Neural cell (in vitro differentiated cells): ENCODE measurements at regions not wholly inside any gene's neighbourhood (a gene's known extent, or its start where the extent isn't known, plus 50 kb on each side); places are given as distances from the start of the nearest gene placed in this dataset.

Experiments used
- H2AFZ ChIP-seq: fragments of 200-600, 300-800 bp; sonication (generic), shearing (Covaris generic); 2 replicates; pipeline ENCODE4 v1.6.0; 2014; ENCODE audit warnings: low read depth, mild to moderate bottlenecking, antibody characterized with exemption, low read length, moderate library complexity
- H3F3A ChIP-seq: fragments of 200-600 bp; shearing (Covaris generic); 2 replicates; pipeline ENCODE4 v1.6.1; 2016; ENCODE audit warnings: mild to moderate bottlenecking, moderate library complexity, mixed read lengths, antibody characterized with exemption, low read length; ENCODE audit not compliant: insufficient read depth, poor library complexity, severe bottlenecking
- H3K27ac ChIP-seq: fragments of 200-600, 300-800 bp; sonication (generic), shearing (Covaris generic); 2 replicates; pipeline ENCODE4 v1.5.1; 2014; ENCODE audit warnings: mild to moderate bottlenecking, low read length, moderate library complexity
- H3K27me3 ChIP-seq: fragments of 300-800, 200-600 bp; sonication (generic), shearing (Covaris generic); 2 replicates; pipeline ENCODE4 v1.6.0; 2014; ENCODE audit warnings: mild to moderate bottlenecking, low read depth, low read length, moderate library complexity; ENCODE audit not compliant: insufficient read depth
- H3K36me3 ChIP-seq: fragments of 300-800, 200-600 bp; sonication (generic), shearing (Covaris generic); 2 replicates; pipeline ENCODE4 v1.5.1; 2014; ENCODE audit warnings: mild to moderate bottlenecking, antibody characterized with exemption, low read length, moderate library complexity; ENCODE audit not compliant: insufficient read depth
- H3K4me2 ChIP-seq: fragments of 300-800, 200-600 bp; sonication (generic), shearing (Covaris generic); 2 replicates; pipeline ENCODE4 v1.6.0; 2014; ENCODE audit warnings: mild to moderate bottlenecking, low read length
- H3K4me3 ChIP-seq: fragments of 300-800, 200-600 bp; sonication (generic), shearing (Covaris generic); 2 replicates; pipeline ENCODE4 v1.5.1; 2014; ENCODE audit warnings: mild to moderate bottlenecking, low read length, moderate library complexity
- H3K79me2 ChIP-seq: fragments of 200-600 bp; shearing (Covaris generic); replicated peaks from 2 replicates; pipeline ENCODE4 v1.6.0; 2014; ENCODE audit warnings: mild to moderate bottlenecking, low read length, moderate library complexity; ENCODE audit not compliant: insufficient read depth
- H3K9ac ChIP-seq: fragments of 300-800, 200-600 bp; sonication (generic), shearing (Covaris generic); 2 replicates; pipeline ENCODE4 v1.6.1; 2016; ENCODE audit warnings: mild to moderate bottlenecking, low read length, mixed read lengths
- H3K9me2 ChIP-seq: fragments of 200-600 bp; shearing (Covaris generic); 2 replicates; pipeline ENCODE4 v1.6.1; 2016; ENCODE audit warnings: mild to moderate bottlenecking, low read length, mixed read lengths; ENCODE audit not compliant: insufficient read depth
- H3K9me3 ChIP-seq: fragments of 200-600, 300-800 bp; sonication (generic), shearing (Covaris generic); 2 replicates; pipeline ENCODE4 v1.6.1; 2016; ENCODE audit warnings: mild to moderate bottlenecking, mixed run types, low read length, moderate library complexity, mixed read lengths
- H4K20me1 ChIP-seq: fragments of 200-600 bp; shearing (Covaris generic); 2 replicates; pipeline ENCODE4 v1.6.1; 2016; ENCODE audit warnings: mild to moderate bottlenecking, mixed run types; ENCODE audit not compliant: insufficient read depth
- EP300 ChIP-seq: fragments of 450-650 bp; conservative IDR thresholded peaks from 2 replicates; pipeline ENCODE4 v1.6.1; 2014; ENCODE audit warnings: antibody characterized with exemption, mild to moderate bottlenecking, moderate library complexity; ENCODE audit not compliant: poor library complexity, severe bottlenecking
- EZH2 ChIP-seq: fragments of 200-600, 300-800 bp; shearing (Covaris generic), sonication (generic); IDR thresholded peaks from 2 replicates; pipeline ENCODE4 v1.6.1; 2014; ENCODE audit warnings: antibody characterized with exemption, low read length, borderline replicate concordance, mild to moderate bottlenecking; ENCODE audit not compliant: insufficient read depth, poor library complexity, severe bottlenecking
- MXI1 ChIP-seq: fragments of 450-650 bp; conservative IDR thresholded peaks from 2 replicates; pipeline ENCODE4 v1.6.1; 2014; ENCODE audit warnings: antibody characterized with exemption, mild to moderate bottlenecking; ENCODE audit not compliant: poor library complexity, severe bottlenecking
- POLR2AphosphoS5 ChIP-seq: IDR thresholded peaks from 2 replicates; pipeline ENCODE4 v1.6.1; 2012
- RAD21 ChIP-seq: fragments of 450-650 bp; conservative IDR thresholded peaks from 2 replicates; pipeline ENCODE4 v1.6.1; 2014; ENCODE audit warnings: antibody characterized with exemption, mild to moderate bottlenecking, moderate library complexity
- SMC3 ChIP-seq: fragments of 450-650 bp; conservative IDR thresholded peaks from 2 replicates; pipeline ENCODE4 v1.6.1; 2014; ENCODE audit warnings: antibody characterized with exemption, mild to moderate bottlenecking, moderate library complexity; ENCODE audit not compliant: poor library complexity
- TAF1 ChIP-seq: IDR thresholded peaks from 2 replicates; pipeline ENCODE4 v1.6.1; 2012; ENCODE audit warnings: low read depth
- TF ChIP-seq, protein P1 (sequence below): fragments of 450-650 bp; IDR thresholded peaks from 2 replicates; pipeline ENCODE4 v1.5.1; 2014; ENCODE audit warnings: antibody characterized with exemption, mild to moderate bottlenecking, moderate library complexity; ENCODE audit not compliant: poor library complexity, severe bottlenecking
- TF ChIP-seq, protein P2 (sequence below): IDR thresholded peaks from 2 replicates; pipeline ENCODE4 v1.6.1; 2012; ENCODE audit warnings: borderline replicate concordance

DNA sequence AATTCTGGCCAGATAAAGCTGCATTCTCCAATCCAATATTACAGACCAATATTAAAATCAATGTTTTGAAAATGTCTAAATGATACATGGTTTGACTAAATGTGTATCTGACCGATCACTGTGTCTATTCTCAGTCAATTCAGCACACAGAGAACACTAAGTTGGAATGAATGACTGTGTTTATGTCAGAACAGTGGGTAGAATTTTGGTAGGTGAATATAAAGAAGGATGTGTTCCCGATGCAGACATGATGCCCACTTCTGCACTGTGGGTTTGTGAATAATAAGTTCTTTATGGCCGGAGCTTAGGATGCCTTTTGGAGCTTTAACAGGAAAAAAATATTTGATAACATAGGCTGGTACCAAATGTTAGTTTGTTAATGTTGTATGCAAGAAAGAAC, 113.2 kb upstream of the GIMD1 start:
- Histone ChIP-seq H3K79me2 (no peaks in the 10 kb centered on the region), H2AFZ (no peak overlapping the region), H3K9ac (no peak overlapping the region), H3K27ac (no peak overlapping the region), H3K27me3 (no peaks in the 10 kb centered on the region), H3K9me3 (no peaks in the 10 kb centered on the region), H3K9me2 (no peaks in the 10 kb centered on the region), H4K20me1 (no peaks in the 10 kb centered on the region), H3K36me3 (no peaks in the 10 kb centered on the region), H3K4me2 (no peak overlapping the region), H3F3A (no peaks in the 10 kb centered on the region), H3K4me3 (no peak overlapping the region)
- TF ChIP-seq EZH2 (no peak), EP300 (no peak), SMC3 (no peak), MXI1 (no peak), TAF1 (no peak), POLR2AphosphoS5 (no peak), RAD21 (no peak)
- TF ChIP-seq, protein P1, sequence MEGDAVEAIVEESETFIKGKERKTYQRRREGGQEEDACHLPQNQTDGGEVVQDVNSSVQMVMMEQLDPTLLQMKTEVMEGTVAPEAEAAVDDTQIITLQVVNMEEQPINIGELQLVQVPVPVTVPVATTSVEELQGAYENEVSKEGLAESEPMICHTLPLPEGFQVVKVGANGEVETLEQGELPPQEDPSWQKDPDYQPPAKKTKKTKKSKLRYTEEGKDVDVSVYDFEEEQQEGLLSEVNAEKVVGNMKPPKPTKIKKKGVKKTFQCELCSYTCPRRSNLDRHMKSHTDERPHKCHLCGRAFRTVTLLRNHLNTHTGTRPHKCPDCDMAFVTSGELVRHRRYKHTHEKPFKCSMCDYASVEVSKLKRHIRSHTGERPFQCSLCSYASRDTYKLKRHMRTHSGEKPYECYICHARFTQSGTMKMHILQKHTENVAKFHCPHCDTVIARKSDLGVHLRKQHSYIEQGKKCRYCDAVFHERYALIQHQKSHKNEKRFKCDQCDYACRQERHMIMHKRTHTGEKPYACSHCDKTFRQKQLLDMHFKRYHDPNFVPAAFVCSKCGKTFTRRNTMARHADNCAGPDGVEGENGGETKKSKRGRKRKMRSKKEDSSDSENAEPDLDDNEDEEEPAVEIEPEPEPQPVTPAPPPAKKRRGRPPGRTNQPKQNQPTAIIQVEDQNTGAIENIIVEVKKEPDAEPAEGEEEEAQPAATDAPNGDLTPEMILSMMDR: no peak
- TF ChIP-seq, protein P2, sequence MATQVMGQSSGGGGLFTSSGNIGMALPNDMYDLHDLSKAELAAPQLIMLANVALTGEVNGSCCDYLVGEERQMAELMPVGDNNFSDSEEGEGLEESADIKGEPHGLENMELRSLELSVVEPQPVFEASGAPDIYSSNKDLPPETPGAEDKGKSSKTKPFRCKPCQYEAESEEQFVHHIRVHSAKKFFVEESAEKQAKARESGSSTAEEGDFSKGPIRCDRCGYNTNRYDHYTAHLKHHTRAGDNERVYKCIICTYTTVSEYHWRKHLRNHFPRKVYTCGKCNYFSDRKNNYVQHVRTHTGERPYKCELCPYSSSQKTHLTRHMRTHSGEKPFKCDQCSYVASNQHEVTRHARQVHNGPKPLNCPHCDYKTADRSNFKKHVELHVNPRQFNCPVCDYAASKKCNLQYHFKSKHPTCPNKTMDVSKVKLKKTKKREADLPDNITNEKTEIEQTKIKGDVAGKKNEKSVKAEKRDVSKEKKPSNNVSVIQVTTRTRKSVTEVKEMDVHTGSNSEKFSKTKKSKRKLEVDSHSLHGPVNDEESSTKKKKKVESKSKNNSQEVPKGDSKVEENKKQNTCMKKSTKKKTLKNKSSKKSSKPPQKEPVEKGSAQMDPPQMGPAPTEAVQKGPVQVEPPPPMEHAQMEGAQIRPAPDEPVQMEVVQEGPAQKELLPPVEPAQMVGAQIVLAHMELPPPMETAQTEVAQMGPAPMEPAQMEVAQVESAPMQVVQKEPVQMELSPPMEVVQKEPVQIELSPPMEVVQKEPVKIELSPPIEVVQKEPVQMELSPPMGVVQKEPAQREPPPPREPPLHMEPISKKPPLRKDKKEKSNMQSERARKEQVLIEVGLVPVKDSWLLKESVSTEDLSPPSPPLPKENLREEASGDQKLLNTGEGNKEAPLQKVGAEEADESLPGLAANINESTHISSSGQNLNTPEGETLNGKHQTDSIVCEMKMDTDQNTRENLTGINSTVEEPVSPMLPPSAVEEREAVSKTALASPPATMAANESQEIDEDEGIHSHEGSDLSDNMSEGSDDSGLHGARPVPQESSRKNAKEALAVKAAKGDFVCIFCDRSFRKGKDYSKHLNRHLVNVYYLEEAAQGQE: no peak

DNA sequence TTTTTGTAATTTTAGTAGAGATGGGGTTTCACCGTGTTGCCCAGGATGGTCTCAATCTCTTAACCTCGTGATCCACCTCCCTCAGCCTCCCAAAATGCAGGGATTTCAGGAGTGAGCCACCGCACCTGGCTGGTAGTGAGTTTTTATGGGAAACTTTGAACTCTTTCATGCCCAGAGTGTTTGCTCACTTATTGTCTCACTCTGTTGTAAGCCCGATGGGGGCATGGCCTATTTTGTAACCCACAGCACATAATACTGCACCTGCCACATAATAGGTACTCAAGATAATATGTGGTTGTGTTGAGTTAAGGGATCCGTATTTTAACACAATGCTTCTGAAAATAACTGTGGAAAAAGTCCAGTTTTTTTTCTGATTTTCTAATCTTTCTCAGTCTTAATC, 109.6 kb upstream of the GIMD1 start:
- no peaks in the 10 kb centered on the region for H3K79me2 ChIP-seq
- no peak overlapping the region for H3K9ac ChIP-seq
- no peak overlapping the region for H2AFZ ChIP-seq
- H3K9me2 ChIP-seq: no peaks in the 10 kb centered on the region
- H4K20me1 ChIP-seq: no peaks in the 10 kb centered on the region
- H3K4me3 ChIP-seq: no peak overlapping the region
- H3K36me3 ChIP-seq: no peaks in the 10 kb centered on the region
- no peaks in the 10 kb centered on the region for H3F3A ChIP-seq
- no peak overlapping the region for H3K4me2 ChIP-seq
- H3K9me3 ChIP-seq: no peaks in the 10 kb centered on the region
- H3K27me3 ChIP-seq: no peaks in the 10 kb centered on the region
- TF ChIP-seq, protein P1: no peak
- no peak for TF ChIP-seq RAD21
- TF ChIP-seq EP300: no peak
- no peak for TF ChIP-seq POLR2AphosphoS5
- no peak for TF ChIP-seq SMC3
- TF ChIP-seq MXI1: no peak
- TF ChIP-seq, protein P2: no peak
- no peak for TF ChIP-seq EZH2
- TF ChIP-seq TAF1: no peak
- no peak overlapping the region for H3K27ac ChIP-seq
